Sciatic nerve (tissue), 2 donors: ENCODE measurements at regions not wholly inside any gene's neighbourhood (a gene's known extent, or its start where the extent isn't known, plus 50 kb on each side); places are given as distances from the start of the nearest gene placed in this dataset.
"Not testable (repeated sequence)": the region's sequence is repeated elsewhere in the genome, so short reads cannot be mapped to it uniquely, and the experiment has no call there.

Experiments used
- ATAC-seq: fragments of 200-7000 bp; cut with Tn5 transposase; one replicate; pipeline ENCODE4 v1.9.1; 2020; ENCODE audit warnings: mild to moderate bottlenecking, moderate library complexity
- DNase-seq: peaks from one replicate; pipeline ENCODE4 v3.0.0-alpha.2; 2020; ENCODE audit warnings: low spot score
- intact Hi-C: fragments of 100-400 bp; cut with DNase I; formaldehyde crosslinking; loops from one replicate; pipeline ENCODE4 v1.14.2; 2022
- donor health status: DM: no; HTN: no; CAD: no.
- donor health status: DM: no; HTN: no; CAD: no.

GRCh38 chr15:98083203-98083910 lies 122.9 kb downstream of the ARRDC4 start:
- DNase-seq: no peak
- intact Hi-C loops: loop anchor here (5.0 kb wide), 1 partner anchor 181 kb away; no protein-coding TSS in a partner anchor
- ATAC-seq: no peak

GRCh38 chr15:98085003-98085639 lies 124.6 kb downstream of the ARRDC4 start:
- DNase-seq (no peak), ATAC-seq (peak; percentile 55)
- intact Hi-C loops: no loop called here

GRCh38 chr15:98088307-98088945 lies 127.9 kb downstream of the ARRDC4 start:
- ATAC-seq, DNase-seq, intact Hi-C loops: not testable (repeated sequence)

- intact Hi-C loops, ATAC-seq, DNase-seq: not testable (repeated sequence)
Measured at GRCh38 chr15:98089352-98089751, 128.8 kb downstream of the ARRDC4 start.

GRCh38 chr15:98097986-98098385 lies 137.5 kb downstream of the ARRDC4 start:
- ATAC-seq, intact Hi-C loops, DNase-seq: not testable (repeated sequence)

- ATAC-seq, DNase-seq, intact Hi-C loops: not testable (repeated sequence)
Measured at GRCh38 chr15:98100606-98101005, 140.1 kb downstream of the ARRDC4 start.

GRCh38 chr15:98103570-98103969 lies 143.1 kb downstream of the ARRDC4 start:
- DNase-seq: no peak
- ATAC-seq: no peak
- intact Hi-C loops: no loop called here

GRCh38 chr15:98104386-98105151 lies 144.1 kb downstream of the ARRDC4 start:
- intact Hi-C loops, ATAC-seq, DNase-seq: not testable (repeated sequence)

GRCh38 chr15:98106615-98107194 lies 146.2 kb downstream of the ARRDC4 start:
- ATAC-seq, intact Hi-C loops, DNase-seq: not testable (repeated sequence)

- DNase-seq (no peak), ATAC-seq (no peak)
- intact Hi-C loops: no loop called here
Measured at GRCh38 chr15:98111806-98112205, 151.3 kb downstream of the ARRDC4 start.

- no peak for DNase-seq
- no peak for ATAC-seq
- intact Hi-C loops: no loop called here
Measured at GRCh38 chr15:98113327-98113726, 152.8 kb downstream of the ARRDC4 start.

GRCh38 chr15:98120561-98120960 lies 160.1 kb downstream of the ARRDC4 start:
- DNase-seq (no peak), ATAC-seq (no peak)
- intact Hi-C loops: no loop called here

- intact Hi-C loops: no loop called here
- ATAC-seq: peak; percentile 88
- no peak for DNase-seq
Measured at GRCh38 chr15:98121536-98121935, 161.0 kb downstream of the ARRDC4 start.

GRCh38 chr15:98121957-98122356 lies 161.5 kb downstream of the ARRDC4 start:
- DNase-seq: no peak
- peak; percentile 93 for ATAC-seq
- intact Hi-C loops: no loop called here

GRCh38 chr15:98123297-98123696 lies 162.8 kb downstream of the ARRDC4 start:
- no peak for ATAC-seq
- DNase-seq: no peak
- intact Hi-C loops: no loop called here

- no peak for ATAC-seq
- intact Hi-C loops: no loop called here
Measured at GRCh38 chr15:98123834-98124233, 163.3 kb downstream of the ARRDC4 start.

GRCh38 chr15:98124581-98124980 lies 164.1 kb downstream of the ARRDC4 start:
- intact Hi-C loops: no loop called here
- DNase-seq (no peak), ATAC-seq (no peak)

More at GRCh38 chr15:98123834-98124233, 163.3 kb downstream of the ARRDC4 start:
- no peak for DNase-seq

GRCh38 chr15:98126326-98127085 lies 166.0 kb downstream of the ARRDC4 start:
- intact Hi-C loops: no loop called here
- ATAC-seq (no peak), DNase-seq (no peak)
